GM13976 (cell line): ENCODE measurements at regions not wholly inside any gene's neighbourhood (a gene's known extent, or its start where the extent isn't known, plus 50 kb on each side); places are given as distances from the start of the nearest gene placed in this dataset.

ENCODE experiments used
- DNase-seq: peaks from one replicate; pipeline ENCODE4 v3.0.0; 2012; ENCODE audit warnings: low spot score
- CTCF ChIP-seq: IDR thresholded peaks from 2 replicates; pipeline ENCODE4 v1.5.1; 2012; ENCODE audit warnings: borderline replicate concordance, mild to moderate bottlenecking; ENCODE audit not compliant: insufficient read depth; ENCODE audit errors: extremely low read depth, missing control alignments, control extremely low read depth
- in situ Hi-C: fragments of 300-500 bp; cut with MboI; formaldehyde crosslinking; loops from one replicate; pipeline ENCODE4 v1.12.0; 2022; ENCODE audit warnings: low sequenced_read_pairs, mixed read lengths, inconsistent platforms; ENCODE audit not compliant: unreplicated experiment

DNA sequence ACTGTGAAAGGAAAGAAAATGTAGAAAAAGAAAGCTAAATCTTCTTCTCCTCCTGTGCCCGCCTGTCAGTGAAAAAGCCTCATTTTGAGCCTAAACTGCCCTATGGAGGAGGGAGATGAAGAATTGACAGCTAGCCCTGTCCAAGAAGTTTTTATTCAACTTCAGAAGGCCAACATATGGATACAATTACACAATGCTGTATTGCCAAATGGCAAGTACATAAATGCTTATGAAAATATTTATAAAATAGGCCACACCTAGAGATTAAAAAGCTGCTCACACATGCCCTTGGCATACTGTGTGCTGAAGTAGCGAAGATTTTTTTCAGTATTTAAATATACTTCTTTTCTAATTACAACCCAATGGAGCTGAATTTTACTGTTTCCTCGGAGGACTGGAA is 65.1 kb upstream of the NEBL start:
- in situ Hi-C loops = no loop called here
- no peak for DNase-seq
- no peak for TF ChIP-seq CTCF

GRCh38 chr10:20959242-20959641 is 62.1 kb upstream of the NEBL start:
- no peak for DNase-seq
- in situ Hi-C loops = no loop called here
- no peak for TF ChIP-seq CTCF

GRCh38 chr10:20958764-20959163 is 61.7 kb upstream of the NEBL start:
- in situ Hi-C loops = no loop called here
- DNase-seq = no peak
- no peak for TF ChIP-seq CTCF

DNA sequence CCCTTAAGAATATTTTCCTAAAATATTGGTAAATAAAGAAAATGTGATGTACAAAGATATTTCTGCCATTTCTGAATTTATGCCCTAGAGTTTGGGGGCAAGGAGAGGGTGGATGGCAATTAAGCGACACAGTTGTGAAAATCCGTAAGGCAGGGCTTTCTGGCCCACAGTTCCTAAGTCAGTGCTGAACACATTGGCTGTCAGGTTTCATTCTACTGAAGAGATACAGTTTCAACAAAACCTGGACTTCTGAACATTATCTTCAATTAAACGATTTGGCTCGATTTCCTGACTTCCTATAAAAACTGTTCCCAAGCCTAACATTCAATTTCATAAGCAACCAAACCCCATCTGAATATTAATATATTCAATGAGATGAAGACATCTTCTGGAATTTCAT is 61.1 kb upstream of the NEBL start:
- TF ChIP-seq CTCF = no peak
- DNase-seq = no peak
- in situ Hi-C loops = no loop called here

GRCh38 chr10:20957744-20958143 is 60.6 kb upstream of the NEBL start:
- TF ChIP-seq CTCF = no peak
- in situ Hi-C loops = no loop called here
- DNase-seq = no peak

DNA sequence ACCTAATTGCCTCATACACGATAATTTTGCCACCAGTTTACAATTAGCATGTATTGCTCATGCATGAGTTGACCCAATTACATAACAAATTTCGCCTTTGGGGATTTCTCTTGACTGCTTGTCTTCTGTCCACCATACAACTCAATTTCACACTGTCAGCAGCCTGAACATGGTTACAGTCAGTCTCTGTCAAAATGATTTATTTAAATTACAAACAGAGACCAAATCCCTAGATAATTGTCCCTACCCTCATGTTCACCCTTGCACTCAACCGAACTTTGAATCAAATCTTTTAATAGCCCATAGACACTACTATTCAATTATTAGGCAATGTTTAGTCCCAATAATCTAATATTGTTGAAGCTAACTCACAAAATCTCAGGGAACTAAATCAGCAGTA is 59.7 kb upstream of the NEBL start:
- TF ChIP-seq CTCF = no peak
- in situ Hi-C loops = no loop called here
- no peak for DNase-seq

DNA sequence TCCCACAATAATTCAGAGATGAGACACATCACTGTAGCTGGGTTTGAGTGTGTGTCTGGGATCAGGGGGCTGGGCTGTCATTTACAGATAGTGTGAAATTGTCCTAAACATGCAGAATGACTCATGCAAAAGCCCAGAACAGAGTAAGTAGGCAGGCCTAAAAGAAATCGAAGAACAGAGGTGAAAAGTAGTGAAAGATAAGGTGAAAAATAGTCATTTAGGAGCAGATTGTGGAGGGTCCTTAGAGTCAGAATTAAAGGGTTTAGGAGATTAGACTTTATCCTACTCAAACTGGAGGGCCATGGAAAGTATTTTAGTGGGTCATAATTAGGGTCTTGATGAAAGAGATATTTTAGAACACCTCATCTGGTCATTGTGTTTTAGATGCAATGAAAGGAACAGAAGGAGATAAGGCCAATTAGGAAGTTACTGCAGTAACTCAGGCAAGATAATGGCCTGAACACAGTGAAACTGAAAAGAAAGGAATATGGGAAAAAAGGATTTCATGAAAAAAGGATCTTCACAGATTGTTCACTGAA is 58.3 kb upstream of the NEBL start:
- no peak for TF ChIP-seq CTCF
- in situ Hi-C loops = no loop called here
- no peak for DNase-seq
